Activated CD4-positive, alpha-beta T cell treated with anti-CD3 and anti-CD28 coated beads, Interleukin-2, Interleukin-4, amounts not matched to agents 100 ng/mL and 50 ng/mL, durations not matched to agents 16 hours and 8 hours (primary cell): ENCODE measurements at regions not wholly inside any gene's neighbourhood (a gene's known extent, or its start where the extent isn't known, plus 50 kb on each side); places are given as distances from the start of the nearest gene placed in this dataset.
A peak's percentile ranks its signal among the peaks of the same experiment; 100 is the strongest.
"Not testable (repeated sequence)": the region's sequence is repeated elsewhere in the genome, so short reads cannot be mapped to it uniquely, and the experiment has no call there.

ENCODE experiments used
- DNase-seq: peaks from one replicate; pipeline ENCODE4 v3.0.0-alpha.2; 2020; ENCODE audit warnings: low spot score

DNA sequence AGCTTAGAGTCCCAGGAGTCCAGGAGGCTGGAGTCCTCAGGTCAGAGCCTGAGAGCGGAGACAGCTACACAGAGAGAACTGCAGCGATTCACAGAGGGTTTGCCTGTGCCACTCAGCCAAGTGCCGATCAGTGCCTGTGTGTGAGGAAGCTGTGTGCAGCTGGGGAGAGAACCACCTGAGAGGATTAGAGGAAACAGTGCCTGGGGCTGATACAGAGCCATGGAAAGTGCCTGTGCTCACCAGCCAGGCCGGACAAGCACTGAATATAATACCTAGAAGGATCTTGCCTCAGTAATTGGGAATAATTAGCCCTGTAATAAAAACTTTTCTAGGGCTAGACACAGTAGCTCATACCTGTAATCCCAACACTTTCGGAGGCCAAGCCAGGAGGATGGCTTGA, 134.7 kb downstream of the ARHGAP11B start:
- not testable (repeated sequence) for DNase-seq

DNA sequence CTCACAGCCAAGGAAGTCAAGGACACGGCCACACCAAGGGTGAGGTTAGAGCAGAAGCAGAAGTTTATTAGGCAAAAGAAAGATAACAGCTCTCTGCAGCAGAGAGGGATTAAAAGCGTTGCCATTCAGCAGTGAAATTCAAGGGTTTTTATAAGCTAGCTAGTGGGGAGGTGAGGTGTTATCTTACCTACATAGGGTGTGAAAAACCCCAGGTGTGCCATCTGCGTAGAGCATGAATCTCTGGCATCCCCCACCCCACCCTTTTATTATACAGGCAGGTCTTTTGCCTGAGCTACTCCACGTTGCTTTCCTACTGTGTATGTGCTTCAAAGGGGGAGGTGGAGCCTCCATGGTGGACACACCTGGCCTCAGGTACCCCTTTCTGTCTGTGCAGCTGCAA, 135.4 kb downstream of the ARHGAP11B start:
- DNase-seq, result not testable (repeated sequence)

DNA sequence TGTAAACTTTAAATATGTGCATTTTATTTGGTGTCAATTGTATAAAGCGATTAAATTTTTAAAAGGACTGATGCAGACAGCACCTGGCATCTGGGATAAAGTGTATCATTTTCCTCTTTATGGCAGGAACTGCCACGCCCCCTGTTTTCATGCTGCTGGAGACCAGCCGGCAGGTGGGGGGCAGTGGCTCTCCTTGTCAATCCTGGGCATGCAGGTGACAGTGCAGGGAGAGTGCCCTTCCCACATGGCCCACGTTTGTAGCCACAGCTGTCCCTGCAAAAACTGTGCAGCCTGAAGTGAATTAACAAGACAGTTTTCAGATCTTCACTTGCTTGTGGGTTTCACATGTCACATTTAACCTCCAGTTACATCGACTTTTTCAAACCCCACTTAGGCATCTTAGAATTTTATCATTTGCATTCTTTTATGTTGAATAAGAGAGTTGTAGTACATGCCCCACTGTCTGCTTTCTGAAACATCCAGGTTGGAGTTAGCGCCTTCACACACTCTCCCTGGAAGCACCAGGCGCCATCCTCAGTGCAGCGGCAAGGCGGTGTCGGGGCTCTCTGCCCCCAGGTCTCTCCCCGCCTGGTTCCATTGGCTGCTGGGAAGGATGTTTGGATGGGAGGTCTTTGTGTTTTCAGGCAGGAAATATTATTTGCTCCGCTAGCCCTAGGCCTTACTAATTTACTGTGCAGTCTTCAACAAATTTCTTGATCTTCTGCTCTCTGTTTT, 134.2 kb upstream of the FAN1 start:
- DNase-seq, result not testable (repeated sequence)

DNA sequence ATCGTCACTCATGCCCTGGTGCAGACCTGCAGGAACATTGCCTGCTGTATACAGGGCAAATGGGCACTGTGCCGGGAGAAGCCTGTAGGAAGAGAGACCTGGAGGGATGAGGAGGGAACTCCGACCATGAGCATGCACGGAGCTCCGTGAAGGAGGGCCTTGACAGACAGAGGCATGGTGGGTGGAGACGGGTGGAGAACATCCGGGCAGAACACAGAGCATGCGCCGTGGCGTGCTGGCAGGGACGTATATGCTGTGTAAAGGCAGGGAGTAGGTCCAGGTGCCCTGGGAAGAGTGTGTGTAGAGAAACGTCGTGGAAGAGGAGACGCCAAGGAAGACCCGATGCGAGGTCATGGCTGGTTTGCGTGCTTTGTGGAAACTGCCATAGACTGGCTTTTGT, 133.0 kb upstream of the FAN1 start:
- no peak for DNase-seq

DNA sequence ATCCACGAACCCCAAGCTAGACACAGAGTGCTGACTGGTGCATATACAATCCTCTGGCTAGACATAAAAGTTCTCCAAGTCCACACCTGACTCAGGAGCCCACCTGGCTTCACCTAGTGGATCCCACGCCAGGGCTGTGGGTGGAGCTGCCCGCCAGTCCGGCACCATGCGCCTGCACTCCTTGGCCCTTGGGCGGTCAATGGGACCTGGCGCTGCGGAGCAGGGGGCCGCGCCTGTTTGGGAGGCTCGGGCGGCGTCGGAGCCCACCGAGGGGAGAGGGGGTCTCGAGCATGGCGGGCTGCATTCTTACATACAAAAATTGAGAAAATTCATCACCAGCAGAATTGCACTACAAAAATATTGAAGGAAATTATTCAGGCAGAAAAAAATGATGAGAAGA, 120.7 kb upstream of the FAN1 start:
- DNase-seq, result no peak

DNA sequence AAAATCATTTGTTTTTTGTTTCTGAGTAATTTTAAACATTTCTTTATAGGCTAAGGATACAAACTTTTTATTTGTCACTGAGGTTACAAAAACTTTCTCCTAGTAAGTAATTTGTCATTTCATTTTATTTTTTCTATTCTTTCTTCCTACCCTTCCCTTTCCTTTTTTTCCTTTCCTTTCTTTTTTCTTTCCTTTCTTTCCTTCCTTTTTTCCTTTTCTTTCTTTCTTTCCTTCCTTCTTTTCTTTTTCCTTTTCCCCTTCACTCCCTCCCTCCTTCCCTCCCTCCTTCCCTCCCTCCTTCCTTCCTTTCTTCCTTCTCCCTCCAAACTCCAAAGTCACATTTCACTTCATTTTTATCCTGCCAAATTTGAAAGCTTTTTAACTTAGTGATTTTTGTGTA, 115.1 kb upstream of the FAN1 start:
- no peak for DNase-seq

DNA sequence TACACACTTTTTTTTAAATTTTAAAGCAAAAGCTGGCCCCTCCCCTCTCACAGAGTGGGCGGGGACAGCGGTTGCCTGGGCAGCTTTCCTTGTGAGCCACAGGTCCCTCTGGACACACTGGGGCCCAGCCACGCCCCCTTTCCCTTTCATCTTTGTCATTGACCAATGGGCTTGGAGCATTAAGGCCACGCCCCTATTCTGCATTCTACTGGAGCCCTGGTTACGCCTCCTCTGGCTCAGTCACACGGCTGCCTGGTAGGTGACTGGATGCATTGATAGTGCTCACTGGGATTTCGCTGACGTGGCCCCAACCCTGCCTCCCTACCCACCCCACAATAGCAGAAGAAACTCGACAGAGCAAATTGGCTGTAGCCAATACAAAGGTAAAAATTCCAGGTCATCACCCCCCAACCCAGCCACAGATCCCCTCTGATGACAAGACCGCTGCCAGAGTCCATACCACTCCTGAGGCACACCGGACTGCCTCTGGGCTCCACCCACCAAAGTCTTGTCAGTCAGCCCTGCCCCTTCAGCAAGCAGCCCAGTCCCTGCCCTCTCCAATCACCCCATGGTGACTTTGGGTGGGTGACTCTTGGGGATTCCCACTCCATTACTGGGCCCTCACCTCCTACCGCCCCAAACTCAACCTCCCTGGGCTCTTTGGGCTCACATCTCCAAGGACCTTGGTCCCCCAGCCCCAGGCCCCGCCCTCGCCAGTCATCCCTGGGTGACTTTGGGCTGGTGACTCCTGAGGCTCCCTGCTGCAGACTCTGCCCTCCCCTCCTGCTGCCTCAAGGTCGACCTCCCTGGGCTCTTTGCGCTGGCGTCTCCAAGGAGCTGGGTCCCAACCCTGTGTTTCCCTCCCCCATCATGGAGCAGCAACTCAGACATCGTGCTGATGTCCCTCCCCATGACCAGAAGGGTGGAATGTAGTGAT, 112.2 kb upstream of the FAN1 start:
- DNase-seq, result no peak

DNA sequence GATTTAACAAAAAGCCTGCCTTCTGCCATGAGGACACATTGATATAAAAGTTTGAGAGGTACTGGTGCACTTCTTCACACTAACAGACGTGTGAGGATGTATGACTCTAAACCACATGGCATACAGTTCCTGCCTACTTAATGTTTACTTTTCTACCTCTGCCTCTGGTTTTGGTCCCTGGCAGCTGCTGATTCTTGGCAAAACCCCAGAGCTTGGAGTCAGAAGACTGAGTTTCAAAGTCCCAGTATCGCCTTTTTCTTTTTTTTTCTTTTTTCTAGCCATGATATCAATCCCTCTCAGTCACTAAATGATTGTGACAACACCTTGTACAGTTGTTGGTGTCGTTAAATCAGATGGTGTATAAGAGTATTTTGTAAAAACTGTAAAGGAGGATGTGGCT, 110.9 kb upstream of the FAN1 start:
- not testable (repeated sequence) for DNase-seq

DNA sequence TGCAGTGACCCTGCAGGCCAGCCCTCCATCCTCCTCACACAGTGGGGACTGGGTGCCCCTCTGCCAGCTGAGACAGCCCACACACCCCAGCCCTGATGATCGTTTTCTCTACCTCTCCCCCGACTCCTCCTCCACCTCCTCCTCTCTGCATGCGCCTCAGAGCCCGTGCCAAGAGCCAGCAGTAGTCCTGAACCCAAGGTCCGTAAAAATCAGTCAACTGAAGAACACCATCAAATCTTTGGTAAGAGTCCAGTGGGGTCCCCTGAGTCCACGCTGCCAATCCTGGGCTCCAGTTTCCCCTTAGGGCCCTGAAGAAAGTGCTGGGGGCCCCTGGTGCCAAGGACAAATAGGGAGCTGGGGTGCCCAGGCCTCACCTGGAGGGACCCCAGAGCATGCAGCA, 109.3 kb upstream of the FAN1 start:
- no peak for DNase-seq

DNA sequence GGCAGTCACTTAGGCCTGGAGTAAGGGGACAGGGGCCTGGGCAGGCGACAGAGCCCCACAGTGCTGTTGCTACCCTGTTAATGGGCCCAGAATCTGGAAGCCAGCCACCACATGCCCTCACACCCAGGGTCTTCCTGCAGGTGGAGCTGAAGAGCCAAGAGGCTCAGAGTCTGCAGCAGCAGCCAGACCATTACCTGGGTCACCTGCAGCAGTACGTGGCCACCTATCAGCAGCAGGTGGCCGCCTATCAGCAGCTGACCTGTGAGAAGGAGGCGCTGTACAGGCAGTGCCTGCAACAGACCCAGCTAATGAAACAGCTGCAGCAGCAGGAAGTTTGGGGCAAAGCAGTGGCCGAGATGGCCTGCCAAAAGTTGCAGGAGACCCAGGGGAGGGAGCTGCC, 104.2 kb upstream of the FAN1 start:
- DNase-seq, result not testable (repeated sequence)

DNA sequence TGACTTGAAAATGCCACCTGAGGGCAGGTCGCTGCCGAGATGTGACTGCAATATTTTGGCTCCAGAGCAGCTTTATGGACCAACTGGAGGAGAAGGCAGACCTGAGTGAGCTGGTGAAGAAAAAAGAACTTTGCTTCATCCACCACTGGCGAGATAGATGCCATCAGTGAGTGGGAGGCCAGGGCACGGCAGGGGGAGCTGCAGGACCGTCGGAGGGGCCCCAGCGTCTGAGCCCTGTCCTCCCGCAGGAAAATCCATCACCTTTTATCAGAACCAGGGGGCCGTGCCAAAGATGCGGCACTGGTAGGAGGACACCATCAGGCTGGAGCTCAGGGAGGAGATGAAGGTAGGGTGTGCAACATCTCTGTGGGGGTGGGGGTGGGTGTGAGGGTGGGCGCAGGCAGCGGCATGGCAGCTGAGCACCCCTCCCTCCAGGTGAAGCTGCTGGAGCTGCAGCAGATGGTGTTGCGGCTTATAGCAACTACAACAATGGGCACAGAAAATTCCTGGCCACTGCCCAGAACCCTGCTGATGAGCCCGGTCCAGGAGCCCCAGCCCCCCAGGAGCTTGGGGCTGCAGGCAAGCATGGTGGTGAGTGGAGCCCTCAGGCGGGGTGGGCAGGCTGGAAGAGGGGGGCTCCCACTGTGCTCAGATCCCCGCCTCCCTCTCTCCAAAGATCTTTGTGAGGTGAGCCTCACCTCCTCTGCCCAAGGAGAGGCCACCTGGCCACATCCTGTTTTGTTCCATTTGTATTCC, 102.4 kb upstream of the FAN1 start:
- DNase-seq, result not testable (repeated sequence)

DNA sequence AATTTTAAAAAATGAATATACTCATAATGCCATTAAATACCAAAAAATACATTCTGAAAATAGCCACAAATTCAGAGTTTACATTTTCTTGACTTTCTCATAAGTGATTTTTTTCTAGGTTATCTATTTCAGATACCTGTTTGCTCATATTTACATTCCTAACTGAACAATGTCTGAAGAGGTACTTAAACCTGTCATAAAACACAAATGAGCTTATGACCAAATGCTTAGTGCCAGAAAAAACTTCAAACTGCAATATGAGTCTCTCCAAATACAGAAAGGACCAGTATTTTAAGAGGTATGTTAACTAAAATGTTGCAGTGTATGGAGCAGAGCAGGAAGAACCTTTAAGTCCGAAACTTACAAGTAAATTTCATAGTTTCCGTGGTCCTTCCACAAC, 101.7 kb upstream of the FAN1 start:
- not testable (repeated sequence) for DNase-seq

DNA sequence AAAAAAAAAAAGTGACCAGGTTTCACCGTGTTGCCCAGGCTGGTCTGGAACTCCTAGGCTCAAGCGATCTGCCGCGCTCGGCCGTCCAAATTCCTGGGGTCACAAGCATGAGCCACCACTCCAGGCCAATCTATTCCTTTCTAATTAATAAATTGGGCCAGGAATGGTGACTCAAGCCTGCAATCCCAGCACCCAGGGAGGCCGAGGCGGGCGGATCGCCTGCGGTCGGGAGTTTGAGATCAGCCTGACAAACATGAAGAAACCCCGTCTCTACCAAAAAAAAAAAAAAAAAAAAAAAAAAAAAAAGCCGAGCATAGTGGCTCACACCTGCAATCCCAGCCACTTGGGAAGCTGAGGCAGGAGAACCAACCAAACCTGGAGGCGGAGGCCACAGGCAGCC, 100.0 kb upstream of the FAN1 start:
- not testable (repeated sequence) for DNase-seq

DNA sequence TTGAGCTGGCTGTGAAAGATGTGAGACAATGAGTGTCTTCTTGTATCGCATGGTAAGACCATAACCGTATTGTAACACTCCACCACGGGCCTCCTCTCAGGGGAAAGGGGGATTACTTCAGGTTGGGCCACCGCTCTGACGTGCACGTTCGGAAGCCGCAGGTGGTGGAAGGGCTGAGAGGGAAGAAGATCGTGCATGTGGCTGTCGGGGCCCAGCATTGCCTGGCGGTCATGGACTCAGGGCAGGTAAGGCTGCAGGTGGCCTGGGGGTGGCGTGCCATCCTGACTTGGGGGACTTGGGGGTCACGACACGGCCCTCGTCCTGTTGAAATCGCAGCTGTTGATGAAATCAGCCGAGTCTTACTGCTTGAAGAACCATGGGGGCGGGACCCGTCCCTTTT, 87.3 kb upstream of the FAN1 start:
- DNase-seq, result no peak

DNA sequence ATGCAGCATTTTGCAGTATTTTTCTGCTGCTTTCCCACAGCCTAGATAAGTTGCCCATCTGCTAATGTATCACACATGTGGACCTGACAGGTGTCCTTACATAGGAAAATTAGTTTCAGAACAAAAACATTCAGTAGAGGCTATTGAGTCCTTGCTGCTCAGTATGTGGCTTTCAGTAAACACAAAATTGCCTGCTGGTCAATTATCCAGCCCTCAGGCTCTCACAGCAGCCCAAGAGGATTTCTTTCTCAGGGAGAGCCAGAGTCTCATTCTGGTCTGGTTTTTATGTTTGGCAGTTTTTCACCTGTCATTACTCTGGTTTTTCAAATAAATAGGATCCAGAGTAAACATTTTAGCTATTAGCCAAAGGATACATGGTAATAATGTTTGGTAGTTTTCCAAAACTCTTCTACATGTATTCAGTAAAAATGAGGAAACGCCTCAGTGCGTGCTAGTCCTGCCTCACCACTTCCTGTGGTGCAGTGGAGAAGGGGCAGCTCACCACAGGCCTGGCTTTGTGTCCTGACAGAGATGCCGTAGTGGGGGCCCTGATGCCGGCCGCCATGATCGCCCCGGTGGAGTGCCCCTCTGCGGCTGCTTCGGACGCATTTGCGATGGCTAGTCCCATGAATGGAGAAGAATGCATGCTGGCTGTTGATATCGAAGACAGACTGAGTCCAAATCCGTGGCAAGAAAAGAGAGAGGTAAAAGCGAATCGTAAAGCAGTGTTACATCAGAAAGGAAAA, 80.5 kb upstream of the FAN1 start:
- peak; percentile 55 for DNase-seq

DNA sequence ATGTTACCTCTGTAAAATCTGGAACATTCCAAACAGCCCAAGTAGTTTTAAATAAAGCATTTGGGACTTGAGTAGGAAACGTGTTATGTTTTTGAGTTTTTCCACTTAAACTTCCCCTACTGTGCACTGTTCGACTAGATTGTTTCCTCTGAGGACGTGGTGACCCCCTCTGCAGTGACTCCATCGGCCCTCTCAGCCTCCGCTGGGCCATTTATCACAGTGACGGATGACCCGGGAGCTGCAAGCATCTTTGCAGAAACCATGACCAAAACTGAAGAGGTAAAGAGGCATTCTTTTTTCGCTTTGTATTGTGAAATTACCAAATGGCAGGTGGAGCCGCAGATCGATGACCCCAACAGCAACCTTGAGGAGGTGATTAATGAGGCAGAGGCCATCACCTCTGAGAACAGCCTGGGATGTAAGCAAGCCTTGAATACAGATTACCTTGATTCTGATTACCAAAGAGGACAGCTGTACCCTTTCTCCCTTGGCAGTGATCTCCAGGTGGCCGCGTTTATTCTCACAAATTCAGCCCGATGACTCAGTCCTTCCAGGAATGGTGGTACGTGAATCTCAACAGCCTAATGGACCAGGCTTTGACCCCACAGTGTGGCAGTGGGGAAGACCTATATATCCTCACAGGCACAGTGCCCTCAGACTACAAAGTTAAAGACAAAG, 79.1 kb upstream of the FAN1 start:
- DNase-seq, result no peak

DNA sequence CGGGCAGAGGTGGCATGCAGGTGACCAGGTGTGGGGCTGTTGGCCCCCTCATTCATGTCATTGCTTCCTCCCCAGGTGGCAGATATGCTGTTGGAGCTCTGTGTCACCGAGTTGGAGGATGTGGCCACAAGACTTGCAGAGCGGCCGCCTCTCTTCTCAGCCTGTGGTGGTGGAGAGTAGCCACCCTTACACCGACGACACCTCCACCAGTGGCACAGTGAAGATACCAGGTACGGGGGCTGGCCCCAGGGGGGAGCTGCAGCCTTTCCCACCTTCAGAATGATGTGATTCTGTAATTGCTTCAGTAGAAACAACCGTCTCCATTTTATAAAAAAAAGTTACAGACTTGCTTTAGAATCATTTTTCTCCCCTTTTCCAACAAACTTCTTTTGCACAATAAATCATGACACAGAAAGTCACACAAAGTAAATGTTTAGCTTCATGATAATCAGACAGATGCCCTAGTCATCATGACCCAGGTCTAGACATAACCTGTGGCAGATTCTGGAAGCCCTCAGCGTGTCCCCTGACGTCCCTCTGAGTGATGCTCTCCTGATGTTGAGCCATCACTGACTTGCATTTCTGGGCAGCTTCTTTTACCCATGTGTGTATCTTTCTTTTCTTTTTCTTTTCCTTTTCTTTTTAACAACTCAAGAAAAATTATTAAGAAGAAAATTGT, 76.0 kb upstream of the FAN1 start:
- no peak for DNase-seq

DNA sequence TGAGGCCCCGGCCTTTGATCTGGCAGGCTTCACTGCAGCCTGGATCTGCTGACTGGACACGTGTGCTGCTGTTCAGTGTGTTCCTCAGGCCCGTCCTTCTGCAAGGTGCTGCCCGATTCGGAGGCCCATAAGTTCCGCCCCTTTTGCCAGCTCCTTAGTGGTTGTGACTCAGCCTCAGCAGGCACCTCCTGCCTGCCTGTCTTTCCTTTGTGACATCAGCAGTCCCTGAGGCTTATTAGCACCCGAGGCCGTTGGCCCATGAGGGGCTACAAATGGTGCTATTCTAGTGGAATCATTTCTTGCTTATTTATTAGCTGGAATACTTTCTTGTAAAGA, 75.4 kb upstream of the FAN1 start:
- DNase-seq, result not testable (repeated sequence)

DNA sequence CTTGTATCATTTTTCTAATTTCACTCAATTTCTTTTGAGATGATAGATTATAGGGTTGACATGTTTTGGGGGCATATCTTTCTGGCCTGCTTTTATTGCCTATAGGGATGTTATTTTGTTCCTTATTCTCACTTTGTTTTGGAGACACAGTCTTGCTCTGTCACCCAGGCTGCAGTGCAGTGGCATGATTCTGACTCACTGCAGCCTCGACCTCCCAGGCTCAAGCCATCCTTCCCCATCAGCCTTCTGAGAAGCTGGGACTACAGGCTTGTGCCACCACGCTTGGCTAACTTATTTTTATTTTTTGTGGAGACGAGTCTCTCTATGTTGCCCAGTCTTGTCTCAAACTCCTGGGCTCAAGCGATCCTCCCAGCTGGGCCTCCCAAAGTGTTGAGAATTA, 72.8 kb upstream of the FAN1 start:
- DNase-seq, result no peak

DNA sequence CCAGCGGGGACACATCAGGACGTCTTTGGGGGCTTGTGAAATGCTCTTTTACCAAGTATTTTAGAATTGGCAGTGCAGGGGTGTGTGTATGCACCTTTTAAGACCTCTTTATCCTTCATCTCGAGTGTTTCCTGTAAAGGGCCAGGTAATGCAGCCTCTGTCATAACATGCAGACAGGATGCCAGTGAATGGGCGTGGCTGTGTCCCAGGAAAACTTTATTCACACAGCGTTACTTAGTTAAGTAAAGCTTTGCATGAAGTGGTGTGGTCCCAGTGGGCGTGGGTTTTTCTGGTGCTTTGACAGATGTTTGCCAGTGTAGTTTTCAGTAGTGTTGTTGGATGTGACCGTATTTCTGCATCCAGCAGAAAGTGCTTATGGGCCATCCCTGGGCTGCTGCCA, 70.3 kb upstream of the FAN1 start:
- not testable (repeated sequence) for DNase-seq

DNA sequence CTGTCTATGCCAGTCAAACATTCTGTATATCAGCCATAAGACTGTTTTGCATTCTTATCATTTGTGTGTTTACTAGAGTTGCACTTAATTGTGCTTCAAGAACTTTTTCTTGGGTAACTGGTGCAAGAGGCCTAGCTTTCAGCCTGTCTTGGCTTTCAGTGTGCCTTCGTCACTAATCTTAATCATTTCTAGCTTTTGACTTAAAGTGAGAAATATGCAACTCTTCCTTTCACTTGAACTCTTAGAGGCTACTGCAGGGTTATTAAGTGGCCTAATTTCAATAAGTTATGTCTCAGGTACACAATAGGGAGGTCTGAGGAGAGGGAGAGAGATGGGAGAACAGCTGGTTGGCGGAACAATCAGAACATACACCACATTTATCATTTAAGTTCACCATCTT, 62.1 kb upstream of the FAN1 start:
- peak; percentile 25 for DNase-seq
